ENCODE measurements at regions not wholly inside any gene's neighbourhood (a gene's known extent, or its start where the extent isn't known, plus 50 kb on each side); places are given as distances from the start of the nearest gene placed in this dataset.
A peak's percentile ranks its signal among the peaks of the same experiment; 100 is the strongest.
"Not testable (repeated sequence)": the region's sequence is repeated elsewhere in the genome, so short reads cannot be mapped to it uniquely, and the experiment has no call there.

GRCh38 chr7:149982537-149983112, 108.9 kb downstream of the ATP6V0E2 start:
- not testable (repeated sequence) for DNase-seq; FAIRE-seq; H3K27ac ChIP-seq (ENCODE audit: low read depth in 1 of 3, low read length in 2 of 3); H3K9me3 ChIP-seq (ENCODE audit: control insufficient read depth in 2 of 2, insufficient read depth in 1 of 2, low read depth in 1 of 2, low read length in 1 of 2); H3K27me3 ChIP-seq (ENCODE audit: control insufficient read depth in 3 of 3, insufficient read depth in 3 of 3, low read length in 3 of 3); H3K36me3 ChIP-seq (ENCODE audit: control insufficient read depth in 3 of 3, insufficient read depth in 2 of 3, low read depth in 1 of 3, low read length in 3 of 3); H3K4me1 ChIP-seq (ENCODE audit: control insufficient read depth in 3 of 3, insufficient read depth in 2 of 3, low read depth in 1 of 3, low read length in 2 of 3); H3K4me3 ChIP-seq (ENCODE audit: low read depth in 1 of 3, low read length in 3 of 3)
- WGBS, 3 donors = 57 to 85% (median 85%) methylated on average over 4 of the region's 4 CpGs

- not testable (repeated sequence) for H3K9me3 ChIP-seq (ENCODE audit: control insufficient read depth in 2 of 2, insufficient read depth in 1 of 2, low read depth in 1 of 2, low read length in 1 of 2); H3K4me1 ChIP-seq (ENCODE audit: control insufficient read depth in 3 of 3, insufficient read depth in 2 of 3, low read depth in 1 of 3, low read length in 2 of 3)
- no CpG with 5 or more reads among the region's 3 CpGs for WGBS, 3 donors
Observed at GRCh38 chr7:149986866-149987265, 113.1 kb downstream of the ATP6V0E2 start.

DNA sequence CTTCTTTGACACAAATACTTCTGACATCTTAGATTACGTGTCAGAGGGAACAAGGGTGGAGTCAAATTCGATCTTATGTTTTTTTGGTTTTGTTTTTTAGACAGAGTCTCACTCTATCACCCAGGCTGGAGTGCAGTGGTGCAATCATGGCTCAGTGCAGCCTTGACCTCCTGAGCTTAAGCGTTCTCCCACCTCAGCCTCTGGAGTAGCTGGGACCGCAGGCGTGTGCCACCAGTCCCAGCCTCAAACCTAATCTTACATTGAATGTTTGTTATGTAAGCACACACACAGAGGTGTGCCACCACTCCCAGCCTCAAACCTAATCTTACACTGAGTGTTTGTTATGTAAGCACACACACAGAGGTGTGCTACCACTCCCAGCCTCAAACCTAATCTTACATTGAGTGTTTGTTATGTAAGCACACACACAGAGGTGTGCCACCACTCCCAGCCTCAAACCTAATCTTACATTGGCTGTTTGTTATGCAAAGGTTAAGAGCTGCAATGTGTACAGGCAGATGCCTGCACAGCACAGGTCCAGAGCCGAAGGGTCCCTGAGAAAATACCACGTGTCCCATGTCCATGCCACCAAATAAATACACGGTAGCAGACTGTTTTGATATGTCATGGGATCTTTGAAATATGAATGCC, 118.0 kb downstream of the ATP6V0E2 start:
- not testable (repeated sequence) for H3K27me3 ChIP-seq (ENCODE audit: control insufficient read depth in 3 of 3, insufficient read depth in 3 of 3, low read length in 3 of 3); H3K36me3 ChIP-seq (ENCODE audit: control insufficient read depth in 3 of 3, insufficient read depth in 2 of 3, low read depth in 1 of 3, low read length in 3 of 3); H3K27ac ChIP-seq (ENCODE audit: low read depth in 1 of 3, low read length in 2 of 3); H3K9me3 ChIP-seq (ENCODE audit: control insufficient read depth in 2 of 2, insufficient read depth in 1 of 2, low read depth in 1 of 2, low read length in 1 of 2); H3K4me1 ChIP-seq (ENCODE audit: control insufficient read depth in 3 of 3, insufficient read depth in 2 of 3, low read depth in 1 of 3, low read length in 2 of 3); FAIRE-seq; H3K4me3 ChIP-seq (ENCODE audit: low read depth in 1 of 3, low read length in 3 of 3)
- 61 to 84% (median 63%) methylated on average over 8 of the region's 8 CpGs for WGBS, 3 donors
- DNase-seq = peak; percentile 4 to 35

More at GRCh38 chr7:149986866-149987265, 113.1 kb downstream of the ATP6V0E2 start:
- H3K27me3 ChIP-seq (ENCODE audit: control insufficient read depth in 3 of 3, insufficient read depth in 3 of 3, low read length in 3 of 3); DNase-seq; H3K27ac ChIP-seq (ENCODE audit: low read depth in 1 of 3, low read length in 2 of 3); FAIRE-seq; H3K36me3 ChIP-seq (ENCODE audit: control insufficient read depth in 3 of 3, insufficient read depth in 2 of 3, low read depth in 1 of 3, low read length in 3 of 3); H3K4me3 ChIP-seq (ENCODE audit: low read depth in 1 of 3, low read length in 3 of 3): not testable (repeated sequence)

DNA sequence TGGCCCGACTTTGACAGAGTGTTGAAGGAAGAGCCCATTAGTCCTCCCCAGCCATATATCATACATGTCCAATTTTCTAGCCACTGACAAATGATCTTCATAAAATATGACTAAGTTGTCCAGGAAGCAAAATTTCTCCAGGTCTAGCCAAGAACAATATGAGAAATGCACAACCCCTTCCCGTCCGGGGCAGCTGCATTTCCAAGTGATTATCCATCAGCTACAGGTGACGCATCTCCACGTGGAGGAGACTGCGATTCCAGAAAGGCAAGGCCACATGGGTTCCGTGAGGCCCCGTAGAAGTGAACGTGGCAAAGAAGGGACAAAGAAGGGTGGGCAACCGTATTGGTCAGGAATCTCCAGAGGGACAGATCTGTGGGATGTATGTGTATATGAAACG, 118.6 kb downstream of the ATP6V0E2 start:
- H3K4me3 ChIP-seq (ENCODE audit: low read depth in 1 of 3, low read length in 3 of 3); H3K27me3 ChIP-seq (ENCODE audit: control insufficient read depth in 3 of 3, insufficient read depth in 3 of 3, low read length in 3 of 3); FAIRE-seq; H3K9me3 ChIP-seq (ENCODE audit: control insufficient read depth in 2 of 2, insufficient read depth in 1 of 2, low read depth in 1 of 2, low read length in 1 of 2); H3K36me3 ChIP-seq (ENCODE audit: control insufficient read depth in 3 of 3, insufficient read depth in 2 of 3, low read depth in 1 of 3, low read length in 3 of 3); DNase-seq; H3K27ac ChIP-seq (ENCODE audit: low read depth in 1 of 3, low read length in 2 of 3); H3K4me1 ChIP-seq (ENCODE audit: control insufficient read depth in 3 of 3, insufficient read depth in 2 of 3, low read depth in 1 of 3, low read length in 2 of 3): not testable (repeated sequence)
- 89 to 93% (median 92%) methylated on average over 11 of the region's 11 CpGs for WGBS, 3 donors

DNA sequence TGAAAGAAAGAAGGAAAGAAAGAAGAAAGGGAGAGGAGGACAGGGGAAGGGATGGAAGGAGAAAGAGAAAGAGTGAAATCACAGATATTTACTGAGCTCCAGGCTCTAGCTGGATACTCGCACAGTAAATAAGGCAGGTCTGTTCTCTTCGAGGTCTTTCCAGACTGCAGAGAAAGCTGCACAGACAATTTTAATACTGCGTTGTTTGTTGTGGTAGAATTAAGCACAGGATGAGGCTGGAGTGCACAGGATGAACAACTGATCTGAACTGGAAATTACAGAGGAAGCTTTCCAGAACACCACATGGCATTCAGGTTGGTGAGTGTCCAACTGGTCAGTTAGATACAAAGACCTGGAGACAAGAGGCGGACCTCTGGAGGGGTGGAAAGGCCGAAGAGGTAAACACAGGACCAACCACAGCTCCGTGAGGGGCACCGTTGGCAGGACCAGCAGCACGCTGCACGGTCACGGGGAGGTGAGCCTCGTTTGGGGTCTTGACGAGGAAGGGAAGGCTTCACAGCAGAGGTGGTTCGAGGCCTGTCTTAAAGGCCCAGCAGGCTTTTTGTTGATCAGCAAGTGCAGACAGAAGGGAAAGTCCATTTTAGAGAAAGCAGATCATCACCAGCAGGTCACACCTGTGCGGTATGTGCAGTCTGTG, 121.7 kb downstream of the ATP6V0E2 start:
- not testable (repeated sequence) for H3K4me1 ChIP-seq (ENCODE audit: control insufficient read depth in 3 of 3, insufficient read depth in 2 of 3, low read depth in 1 of 3, low read length in 2 of 3); FAIRE-seq
- 77 to 86% (median 80%) methylated on average over 13 of the region's 14 CpGs for WGBS, 3 donors

GRCh38 chr7:150000780-150001599, 127.2 kb downstream of the ATP6V0E2 start:
- 58 to 78% (median 68%) methylated on average over 19 to 22 of the region's 22 CpGs for WGBS, 3 donors
- not testable (repeated sequence) for DNase-seq; H3K36me3 ChIP-seq (ENCODE audit: control insufficient read depth in 3 of 3, insufficient read depth in 2 of 3, low read depth in 1 of 3, low read length in 3 of 3); H3K4me1 ChIP-seq (ENCODE audit: control insufficient read depth in 3 of 3, insufficient read depth in 2 of 3, low read depth in 1 of 3, low read length in 2 of 3); FAIRE-seq; H3K4me3 ChIP-seq (ENCODE audit: low read depth in 1 of 3, low read length in 3 of 3); H3K27me3 ChIP-seq (ENCODE audit: control insufficient read depth in 3 of 3, insufficient read depth in 3 of 3, low read length in 3 of 3); H3K9me3 ChIP-seq (ENCODE audit: control insufficient read depth in 2 of 2, insufficient read depth in 1 of 2, low read depth in 1 of 2, low read length in 1 of 2); H3K27ac ChIP-seq (ENCODE audit: low read depth in 1 of 3, low read length in 2 of 3)

More for the DNA sequence above, 121.7 kb downstream of the ATP6V0E2 start:
- H3K4me3 ChIP-seq (ENCODE audit: low read depth in 1 of 3, low read length in 3 of 3); H3K27ac ChIP-seq (ENCODE audit: low read depth in 1 of 3, low read length in 2 of 3); H3K9me3 ChIP-seq (ENCODE audit: control insufficient read depth in 2 of 2, insufficient read depth in 1 of 2, low read depth in 1 of 2, low read length in 1 of 2); DNase-seq; H3K27me3 ChIP-seq (ENCODE audit: control insufficient read depth in 3 of 3, insufficient read depth in 3 of 3, low read length in 3 of 3); H3K36me3 ChIP-seq (ENCODE audit: control insufficient read depth in 3 of 3, insufficient read depth in 2 of 3, low read depth in 1 of 3, low read length in 3 of 3): not testable (repeated sequence)

DNA sequence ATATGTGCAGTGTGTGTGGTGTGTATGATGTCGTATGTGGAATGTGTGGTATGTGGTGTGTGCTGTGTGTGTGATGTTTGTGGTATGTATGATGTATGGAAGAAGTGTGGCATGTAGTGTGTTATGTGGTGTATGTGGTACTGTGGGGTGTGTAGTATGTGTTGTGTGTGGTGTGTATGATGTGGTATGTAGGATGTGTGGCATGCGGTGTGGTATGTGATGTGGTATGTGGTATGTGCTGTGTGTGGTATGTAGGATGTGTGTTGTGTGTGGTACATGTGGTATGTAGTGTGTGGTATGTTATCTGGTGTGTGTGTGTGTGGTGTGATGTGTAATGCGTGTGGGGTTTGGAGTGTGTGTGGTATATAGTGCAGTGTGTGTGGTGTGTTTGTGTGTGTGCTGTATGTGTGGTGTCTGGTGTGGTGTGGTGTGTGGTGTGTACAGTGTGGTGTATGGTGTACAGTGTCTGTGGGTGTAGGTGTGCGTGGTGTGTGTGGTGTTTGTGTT, 129.6 kb downstream of the ATP6V0E2 start:
- Histone ChIP-seq H3K27ac (ENCODE audit: low read depth in 1 of 3, low read length in 2 of 3) (no peak overlapping the region), H3K9me3 (ENCODE audit: control insufficient read depth in 2 of 2, insufficient read depth in 1 of 2, low read depth in 1 of 2, low read length in 1 of 2) (no peaks in the 10 kb centered on the region), H3K36me3 (ENCODE audit: control insufficient read depth in 3 of 3, insufficient read depth in 2 of 3, low read depth in 1 of 3, low read length in 3 of 3) (no peaks in the 10 kb centered on the region), H3K27me3 (ENCODE audit: control insufficient read depth in 3 of 3, insufficient read depth in 3 of 3, low read length in 3 of 3) (no peaks in the 10 kb centered on the region), H3K4me1 (ENCODE audit: control insufficient read depth in 3 of 3, insufficient read depth in 2 of 3, low read depth in 1 of 3, low read length in 2 of 3) (no peaks in the 10 kb centered on the region), H3K4me3 (ENCODE audit: low read depth in 1 of 3, low read length in 3 of 3) (no peak overlapping the region)
- WGBS, 3 donors = 61 to 68% (median 62%) methylated on average over 4 of the region's 4 CpGs
- FAIRE-seq (no peak), DNase-seq (no peak)

- not testable (repeated sequence) for FAIRE-seq; H3K4me3 ChIP-seq (ENCODE audit: low read depth in 1 of 3, low read length in 3 of 3); H3K36me3 ChIP-seq (ENCODE audit: control insufficient read depth in 3 of 3, insufficient read depth in 2 of 3, low read depth in 1 of 3, low read length in 3 of 3); H3K27me3 ChIP-seq (ENCODE audit: control insufficient read depth in 3 of 3, insufficient read depth in 3 of 3, low read length in 3 of 3); H3K4me1 ChIP-seq (ENCODE audit: control insufficient read depth in 3 of 3, insufficient read depth in 2 of 3, low read depth in 1 of 3, low read length in 2 of 3); DNase-seq; H3K9me3 ChIP-seq (ENCODE audit: control insufficient read depth in 2 of 2, insufficient read depth in 1 of 2, low read depth in 1 of 2, low read length in 1 of 2); H3K27ac ChIP-seq (ENCODE audit: low read depth in 1 of 3, low read length in 2 of 3)
- 91 to 96% (median 93%) methylated on average over 2 of the region's 2 CpGs for WGBS, 3 donors
Observed at GRCh38 chr7:150003973-150004372, 130.2 kb downstream of the ATP6V0E2 start.
